ENCODE measurements at regions not wholly inside any gene's neighbourhood (a gene's known extent, or its start where the extent isn't known, plus 50 kb on each side); places are given as distances from the start of the nearest gene placed in this dataset.

DNA sequence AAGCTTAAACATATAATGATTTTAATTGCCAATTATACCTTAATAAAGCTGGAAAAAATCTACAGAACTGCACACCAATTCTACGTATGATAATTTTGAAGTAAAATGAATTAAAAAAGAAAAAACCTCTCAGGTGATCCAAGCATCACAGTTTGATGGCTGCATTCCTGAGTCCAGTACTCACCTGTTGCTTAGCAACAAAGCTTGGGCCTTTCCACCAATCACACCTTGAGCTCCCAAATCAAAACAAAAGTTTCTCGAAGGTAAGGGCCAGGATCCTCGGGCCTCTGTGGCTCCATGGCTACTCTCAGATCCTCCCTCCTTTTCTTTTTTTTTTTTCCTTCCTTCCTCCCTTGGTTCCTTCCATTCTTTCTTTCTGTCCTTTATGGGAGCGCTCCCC lies 137.2 kb upstream of the PCBD1 start:
- ChIA-PET CTCF (ENCODE audit: low intra/inter-chr PET ratio) (no interaction called here), POLR2A (interaction anchor here (0.6 to 0.8 kb wide), 2 partner anchors 37 to 80 kb away, joined by 3 to 4 read pairs; no protein-coding TSS in a partner anchor)
- 3% methylated on average over 4 of the region's 4 CpGs for WGBS (ENCODE audit: insufficient coverage, low coverage, missing lambda C conversion rate)
- H3K4me2 ChIP-seq (ENCODE audit: insufficient read depth, low read length) = no peak overlapping the region
- DNase-seq (ENCODE audit: extremely low read depth in 1 of 4, low spot score in 3 of 4) = peak in 3 of 4 experiments; percentile 29 to 31 (median 29)
- peaks cover 23 to 53% of the 10 kb centered on the region in 2 experiments for H3K27me3 ChIP-seq (ENCODE audit: control insufficient read depth in 2 of 2, insufficient read depth in 2 of 2, low read length in 2 of 2)
- no TSS peak for BruUV-seq (replicated peaks)
- H3K27ac ChIP-seq (ENCODE audit: extremely low read depth, low read depth, low read length) = no peak overlapping the region
- in situ Hi-C loops (cut with MboI) (no loop called here), intact Hi-C loops (cut with micrococcal nuclease) (no loop called here)
- H3K4me1 ChIP-seq (replicated peaks in 1 of 2; ENCODE audit: control insufficient read depth in 2 of 2, insufficient read depth in 2 of 2, low read length in 2 of 2) = no peaks in the 10 kb centered on the region; a peak in 1 of 5 replicates
- no peaks in the 10 kb centered on the region for H4K20me1 ChIP-seq (replicated peaks; ENCODE audit: control insufficient read depth, insufficient read depth, low read length)
- FAIRE-seq = no peak
- ATAC-seq = no peak
- H3K9ac ChIP-seq (ENCODE audit: insufficient read depth in 1 of 2, low read depth in 2 of 2, low read length in 2 of 2) = no peak overlapping the region
- no peak overlapping the region for H3K4me3 ChIP-seq
- no peaks in the 10 kb centered on the region for H3K9me3 ChIP-seq (replicated peaks; ENCODE audit: control insufficient read depth, insufficient read depth, low read depth, low read length)
- TF ChIP-seq RFX1 (IDR thresholded peaks at IDR 0.05) (peak; percentile 87), TAL1 (IDR thresholded peaks at IDR 0.05) (no peak), TEAD4 (IDR thresholded peaks at IDR 0.05; ENCODE audit: low read length) (0 out of 2 replicates have a peak, but pooled peaks have one; percentile 15), TEAD4 (CRISPR knock-in tag; IDR thresholded peaks at IDR 0.05; ENCODE audit: borderline replicate concordance) (no peak), E2F3 (CRISPR knock-in tag; IDR thresholded peaks at IDR 0.05) (no peak), ZNF174 (CRISPR knock-in tag; IDR thresholded peaks at IDR 0.05) (no peak)
- H3K9me1 ChIP-seq (ENCODE audit: control insufficient read depth, insufficient read depth, low read length) = no peaks in the 10 kb centered on the region
- H3K79me2 ChIP-seq (ENCODE audit: control insufficient read depth, insufficient read depth, low read length) = no peaks in the 10 kb centered on the region
- H3K36me3 ChIP-seq (ENCODE audit: control insufficient read depth, insufficient read depth, low read length) = no peaks in the 10 kb centered on the region
- H2AFZ ChIP-seq (ENCODE audit: low read depth, low read length) = no peak overlapping the region

DNA sequence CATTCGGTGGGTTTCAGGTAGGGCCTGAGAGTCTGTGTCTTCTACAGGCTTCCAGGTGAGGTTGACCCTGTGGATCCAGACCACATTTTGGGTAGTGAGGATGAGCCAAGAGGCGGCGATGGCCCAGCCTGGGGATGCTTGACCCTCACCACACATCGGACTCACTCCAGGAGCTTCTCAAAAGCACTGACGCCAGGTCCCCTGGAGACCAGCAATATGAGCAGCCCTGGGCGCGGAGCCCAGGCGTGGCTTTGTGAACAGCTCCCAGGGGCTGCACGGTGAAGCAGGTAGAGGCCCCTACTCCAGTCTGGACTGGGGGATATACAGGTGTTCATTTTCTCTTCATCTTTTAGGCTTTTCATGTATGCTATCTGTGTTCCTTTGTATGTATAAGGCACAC lies 139.7 kb upstream of the PCBD1 start:
- no peak for FAIRE-seq
- intact Hi-C loops (cut with micrococcal nuclease) = no loop called here
- CTCF ChIA-PET (ENCODE audit: low intra/inter-chr PET ratio) = no interaction called here
- Histone ChIP-seq H3K4me1 (replicated peaks in 1 of 2; ENCODE audit: control insufficient read depth in 2 of 2, insufficient read depth in 2 of 2, low read length in 2 of 2) (no peaks in the 10 kb centered on the region; a peak in 1 of 5 replicates), H3K9me3 (replicated peaks; ENCODE audit: control insufficient read depth, insufficient read depth, low read depth, low read length) (no peaks in the 10 kb centered on the region), H3K36me3 (ENCODE audit: control insufficient read depth, insufficient read depth, low read length) (no peaks in the 10 kb centered on the region), H3K9ac (ENCODE audit: insufficient read depth in 1 of 2, low read depth in 2 of 2, low read length in 2 of 2) (no peak overlapping the region; a peak in 1 of 4 replicates), H3K4me2 (ENCODE audit: insufficient read depth, low read length) (no peak overlapping the region), H3K27me3 (ENCODE audit: control insufficient read depth in 2 of 2, insufficient read depth in 2 of 2, low read length in 2 of 2) (peaks cover 23 to 69% of the 10 kb centered on the region in 2 experiments), H4K20me1 (replicated peaks; ENCODE audit: control insufficient read depth, insufficient read depth, low read length) (peaks cover 3% of the 10 kb centered on the region; the same call in 1 of the 2 replicates), H2AFZ (ENCODE audit: low read depth, low read length) (no peak overlapping the region), H3K27ac (ENCODE audit: extremely low read depth, low read depth, low read length) (no peak overlapping the region), H3K79me2 (ENCODE audit: control insufficient read depth, insufficient read depth, low read length) (no peaks in the 10 kb centered on the region), H3K9me1 (ENCODE audit: control insufficient read depth, insufficient read depth, low read length) (no peaks in the 10 kb centered on the region), H3K4me3 (no peak overlapping the region)
- BruUV-seq (replicated peaks) = no TSS peak
- POLR2A ChIA-PET = interaction anchor here (0.6 to 1.0 kb wide), 2 partner anchors 14 to 17 kb away, joined by 3 read pairs; no protein-coding TSS in a partner anchor
- 1% methylated on average over 9 of the region's 9 CpGs for WGBS (ENCODE audit: insufficient coverage, low coverage, missing lambda C conversion rate)
- no peak for DNase-seq (ENCODE audit: extremely low read depth in 1 of 4, low spot score in 3 of 4)
- in situ Hi-C loops (cut with MboI) = no loop called here
- no peak for ATAC-seq
- TF ChIP-seq CCAR2 (IDR thresholded peaks at IDR 0.05; ENCODE audit: low read depth, low read length) = no peak
- no peak for TF ChIP-seq HMGN3 (IDR thresholded peaks at IDR 0.05; ENCODE audit: borderline replicate concordance, extremely low read depth, insufficient read length, low read depth, low read length)
- no peak for TF ChIP-seq ZC3H8 (IDR thresholded peaks at IDR 0.05)
- no peak for TF ChIP-seq ZNF384 (IDR thresholded peaks at IDR 0.05; ENCODE audit: low read depth, low read length)
- no peak for TF ChIP-seq POLR2AphosphoS5 (IDR thresholded peaks at IDR 0.05; ENCODE audit: control insufficient read depth, insufficient read depth, low read depth, low read length)
- TF ChIP-seq HDAC3 (IDR thresholded peaks at IDR 0.05; ENCODE audit: borderline replicate concordance, partially characterized antibody) = no peak
- TF ChIP-seq, protein P1, sequence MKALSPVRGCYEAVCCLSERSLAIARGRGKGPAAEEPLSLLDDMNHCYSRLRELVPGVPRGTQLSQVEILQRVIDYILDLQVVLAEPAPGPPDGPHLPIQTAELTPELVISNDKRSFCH (CRISPR knock-in tag; IDR thresholded peaks at IDR 0.05) = no peak
- TF ChIP-seq, protein P1 (tag; IDR thresholded peaks at IDR 0.05) = no peak
- no peak for TF ChIP-seq KLF10 (CRISPR knock-in tag; IDR thresholded peaks at IDR 0.05)
- TF ChIP-seq ZC3H4 (CRISPR knock-in tag; IDR thresholded peaks at IDR 0.05; ENCODE audit: borderline replicate concordance) = no peak
- no peak for TF ChIP-seq MED1 (CRISPR knock-in tag; IDR thresholded peaks at IDR 0.05; ENCODE audit: borderline replicate concordance)
- TF ChIP-seq, protein P2, sequence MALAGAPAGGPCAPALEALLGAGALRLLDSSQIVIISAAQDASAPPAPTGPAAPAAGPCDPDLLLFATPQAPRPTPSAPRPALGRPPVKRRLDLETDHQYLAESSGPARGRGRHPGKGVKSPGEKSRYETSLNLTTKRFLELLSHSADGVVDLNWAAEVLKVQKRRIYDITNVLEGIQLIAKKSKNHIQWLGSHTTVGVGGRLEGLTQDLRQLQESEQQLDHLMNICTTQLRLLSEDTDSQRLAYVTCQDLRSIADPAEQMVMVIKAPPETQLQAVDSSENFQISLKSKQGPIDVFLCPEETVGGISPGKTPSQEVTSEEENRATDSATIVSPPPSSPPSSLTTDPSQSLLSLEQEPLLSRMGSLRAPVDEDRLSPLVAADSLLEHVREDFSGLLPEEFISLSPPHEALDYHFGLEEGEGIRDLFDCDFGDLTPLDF (CRISPR knock-in tag; IDR thresholded peaks at IDR 0.05) = no peak

Data from K562 (cell line).